Common myeloid progenitor, CD34-positive (primary cell): ENCODE measurements at regions not wholly inside any gene's neighbourhood (a gene's known extent, or its start where the extent isn't known, plus 50 kb on each side); places are given as distances from the start of the nearest gene placed in this dataset.

Source experiments
- CTCF ChIA-PET: fragments of 350-600 bp; sonication (Branson Sonifier 250); formaldehyde crosslinking; loops from one replicate; lab custom pipeline; 2021; ENCODE audit warnings: antibody characterized with exemption; lab: Charles Lee
- POLR2A ChIA-PET: fragments of 350-600 bp; sonication (Branson Sonifier 250); formaldehyde crosslinking; loops from one replicate; lab custom pipeline; 2021; ENCODE audit warnings: antibody characterized with exemption; lab: Charles Lee
- DNase-seq, 3 donors: peaks; one replicate each; pipeline versions ENCODE4 v3.0.0 to v3.0.0-alpha.2; 2013
- H3K27ac ChIP-seq, 2 experiments: 1 replicate in 1 of 2; 2 replicates in 1 of 2; pipeline ENCODE4 v1.7.0; 2013; ENCODE audit warnings: inconsistent platforms in 2 of 2, low read length in 2 of 2, mild to moderate bottlenecking in 2 of 2, low read depth in 1 of 2, moderate library complexity in 1 of 2; ENCODE audit not compliant: severe bottlenecking in 2 of 2, insufficient read depth in 1 of 2, poor library complexity in 1 of 2
- H3K27me3 ChIP-seq, 5 experiments: replicated peaks in 2 of 5; 1 replicate in 3 of 5; 2 replicates in 2 of 5; pipeline versions ENCODE4 v1.6.1 to v1.7.0; 2013; ENCODE audit warnings: low read length in 4 of 5, mild to moderate bottlenecking in 2 of 5, moderate library complexity in 2 of 5, inconsistent platforms in 1 of 5; ENCODE audit not compliant: insufficient read depth in 5 of 5, control insufficient read depth in 4 of 5
- H3K36me3 ChIP-seq, 4 experiments: 1 replicate in 2 of 4; 2 replicates in 2 of 4; pipeline versions ENCODE4 v1.6.1 to v1.7.0; 2013; ENCODE audit warnings: low read length in 3 of 4, control low read depth in 1 of 4, mild to moderate bottlenecking in 1 of 4; ENCODE audit not compliant: control insufficient read depth in 4 of 4, insufficient read depth in 4 of 4
- H3K4me1 ChIP-seq, 4 experiments: 1 replicate in 3 of 4; 2 replicates in 1 of 4; pipeline versions ENCODE4 v1.6.1 to v1.7.1; 2013; ENCODE audit warnings: low read length in 3 of 4, mild to moderate bottlenecking in 3 of 4, control low read depth in 1 of 4, inconsistent platforms in 1 of 4, moderate library complexity in 1 of 4; ENCODE audit not compliant: control insufficient read depth in 4 of 4, insufficient read depth in 4 of 4; ENCODE audit errors: control extremely low read depth in 1 of 4
- H3K4me3 ChIP-seq, 7 experiments: 1 replicate in 4 of 7; 2 replicates in 3 of 7; pipeline versions ENCODE4 v1.5.1 to v1.7.0; 2013; ENCODE audit warnings: mild to moderate bottlenecking in 7 of 7, low read length in 6 of 7, moderate library complexity in 6 of 7, inconsistent platforms in 2 of 7, low read depth in 2 of 7, control low read depth in 1 of 7; ENCODE audit not compliant: insufficient read depth in 4 of 7, control insufficient read depth in 1 of 7; ENCODE audit errors: extremely low read depth in 1 of 7
- H3K9me3 ChIP-seq, 5 experiments: 1 replicate in 4 of 5; 2 replicates in 1 of 5; pipeline versions ENCODE4 v1.6.1 to v1.7.1; 2013; ENCODE audit warnings: low read length in 4 of 5, mild to moderate bottlenecking in 2 of 5, inconsistent platforms in 1 of 5, low read depth in 1 of 5, moderate library complexity in 1 of 5; ENCODE audit not compliant: control insufficient read depth in 4 of 5, insufficient read depth in 2 of 5; ENCODE audit errors: control extremely low read depth in 1 of 5
- WGBS: methylation state at CpG from one replicate; pipeline ENCODE4 v1.1.5; 2013; ENCODE audit not compliant: insufficient coverage; 5-methylcytosine and 5-hydroxymethylcytosine counted together

- DNase-seq, result no peak
- WGBS, result 100% methylated on average over 1 of the region's 4 CpGs
- POLR2A ChIA-PET, result no interaction called here
- no peak overlapping the region for H3K4me3 ChIP-seq
- no peaks in the 10 kb centered on the region for H3K4me1 ChIP-seq
- H3K27ac ChIP-seq, result no peak overlapping the region
- no peaks in the 10 kb centered on the region for H3K36me3 ChIP-seq
- H3K27me3 ChIP-seq, result peaks cover 0 to 2% (median 0%) of the 10 kb centered on the region in 5 experiments
- no peaks in the 10 kb centered on the region for H3K9me3 ChIP-seq
- CTCF ChIA-PET, result no interaction called here
These were observed 199.3 kb upstream of the ISX start for GRCh38 chr22:34866495-34867131.

GRCh38 chr22:34877506-34877905, 188.5 kb upstream of the ISX start:
- DNase-seq, result no peak
- Histone ChIP-seq H3K36me3 (no peaks in the 10 kb centered on the region), H3K27me3 (peaks cover 0 to 1% (median 0%) of the 10 kb centered on the region in 5 experiments), H3K4me3 (no peak overlapping the region), H3K27ac (no peak overlapping the region), H3K4me1 (no peaks in the 10 kb centered on the region), H3K9me3 (no peaks in the 10 kb centered on the region)
- ChIA-PET POLR2A (no interaction called here), CTCF (no interaction called here)
- WGBS, result no CpG with 5 or more reads among the region's 1 CpG

GRCh38 chr22:34878171-34878570, 187.8 kb upstream of the ISX start:
- CTCF ChIA-PET, result no interaction called here
- no peaks in the 10 kb centered on the region for H3K9me3 ChIP-seq
- no peaks in the 10 kb centered on the region for H3K4me1 ChIP-seq
- peaks cover 0 to 1% (median 0%) of the 10 kb centered on the region in 5 experiments for H3K27me3 ChIP-seq
- H3K4me3 ChIP-seq, result no peak overlapping the region
- no peaks in the 10 kb centered on the region for H3K36me3 ChIP-seq
- DNase-seq, result no peak
- POLR2A ChIA-PET, result no interaction called here
- no peak overlapping the region for H3K27ac ChIP-seq

GRCh38 chr22:34879001-34879400, 187.0 kb upstream of the ISX start:
- WGBS, result 100% methylated on average over 2 of the region's 3 CpGs
- no peak for DNase-seq
- CTCF ChIA-PET, result no interaction called here

GRCh38 chr22:34880662-34881061, 185.3 kb upstream of the ISX start:
- WGBS, result 57% methylated on average over 1 of the region's 1 CpG

More at GRCh38 chr22:34879001-34879400, 187.0 kb upstream of the ISX start:
- Histone ChIP-seq H3K9me3 (no peaks in the 10 kb centered on the region), H3K27ac (no peak overlapping the region), H3K36me3 (no peaks in the 10 kb centered on the region), H3K27me3 (peaks cover 0 to 1% (median 0%) of the 10 kb centered on the region in 5 experiments), H3K4me3 (no peak overlapping the region), H3K4me1 (no peaks in the 10 kb centered on the region)
- POLR2A ChIA-PET, result no interaction called here

GRCh38 chr22:34881453-34881852, 184.5 kb upstream of the ISX start:
- ChIA-PET POLR2A (no interaction called here), CTCF (no interaction called here)
- Histone ChIP-seq H3K4me3 (no peak overlapping the region), H3K9me3 (no peaks in the 10 kb centered on the region), H3K27me3 (peaks cover 0 to 1% (median 0%) of the 10 kb centered on the region in 5 experiments), H3K27ac (no peak overlapping the region), H3K4me1 (no peaks in the 10 kb centered on the region), H3K36me3 (no peaks in the 10 kb centered on the region)
- no peak for DNase-seq
- WGBS, result 91% methylated on average over 2 of the region's 2 CpGs

More at GRCh38 chr22:34880662-34881061, 185.3 kb upstream of the ISX start:
- CTCF ChIA-PET, result no interaction called here
- Histone ChIP-seq H3K27ac (no peak overlapping the region), H3K27me3 (peaks cover 0 to 1% (median 0%) of the 10 kb centered on the region in 5 experiments), H3K4me3 (no peak overlapping the region), H3K4me1 (no peaks in the 10 kb centered on the region), H3K36me3 (no peaks in the 10 kb centered on the region), H3K9me3 (no peaks in the 10 kb centered on the region)
- POLR2A ChIA-PET, result no interaction called here
- DNase-seq, result no peak

- H3K4me1 ChIP-seq, result no peaks in the 10 kb centered on the region
- no peak for DNase-seq
- H3K36me3 ChIP-seq, result no peaks in the 10 kb centered on the region
- H3K27ac ChIP-seq, result no peak overlapping the region
- H3K27me3 ChIP-seq, result no peaks in the 10 kb centered on the region
- ChIA-PET POLR2A (no interaction called here), CTCF (no interaction called here)
- no peak overlapping the region for H3K4me3 ChIP-seq
- 100% methylated on average over 3 of the region's 3 CpGs for WGBS
- H3K9me3 ChIP-seq, result peaks cover 0 to 8% (median 5%) of the 10 kb centered on the region in 5 experiments
These were observed 180.1 kb upstream of the ISX start for GRCh38 chr22:34885852-34886251.
